Left lung (tissue), 4 donors: ENCODE measurements at regions not wholly inside any gene's neighbourhood (a gene's known extent, or its start where the extent isn't known, plus 50 kb on each side); places are given as distances from the start of the nearest gene placed in this dataset.

Source experiments
- ATAC-seq: fragments of 200-7000 bp; cut with Tn5 transposase; one replicate; pipeline ENCODE4 v1.9.1; 2020; ENCODE audit warnings: moderate library complexity
- DNase-seq, 4 donors: peaks; one replicate each; pipeline ENCODE4 v3.0.0-alpha.2; 2013 to 2020
- H3K27ac ChIP-seq, 2 donors: fragments of 200-600 bp; sonication (generic) in 1 of 2; one replicate each; pipeline versions ENCODE4 v1.5.0 to v1.8.0; 2020 to 2021
- H3K27me3 ChIP-seq, 2 donors: fragments of 200-600 bp; sonication (generic) in 1 of 2; one replicate each; pipeline versions ENCODE4 v1.5.0 to v1.8.0; 2020 to 2021
- H3K36me3 ChIP-seq, 2 donors: fragments of 200-600 bp; sonication (generic) in 1 of 2; one replicate each; pipeline versions ENCODE4 v1.5.0 to v1.8.0; 2020 to 2021
- H3K4me1 ChIP-seq, 2 donors: fragments of 200-600 bp; one replicate each; pipeline ENCODE4 v1.8.0; 2021
- H3K4me3 ChIP-seq, 2 donors: fragments of 200-600 bp; sonication (generic) in 1 of 2; one replicate each; pipeline versions ENCODE4 v1.5.0 to v1.8.0; 2020 to 2021; ENCODE audit warnings: mild to moderate bottlenecking in 1 of 2
- H3K9me3 ChIP-seq, 2 donors: fragments of 200-600 bp; sonication (generic) in 1 of 2; one replicate each; pipeline versions ENCODE4 v1.5.0 to v1.8.0; 2020 to 2021
- CTCF ChIP-seq, 2 donors: fragments of 200-600 bp; sonication (generic) in 1 of 2; IDR thresholded peaks; one replicate each; pipeline versions ENCODE4 v1.5.0 to v1.8.0; 2021; ENCODE audit warnings: antibody characterized with exemption in 2 of 2
- intact Hi-C, 2 donors: fragments of 100-400 bp; cut with DNase I; formaldehyde crosslinking; loops; one replicate each; pipeline versions ENCODE4 v1.11.2 to v1.14.2; 2022
- donor health status: DM: no; HTN: yes; CAD: no.
- donor health status: DM: no; HTN: no; CAD: no.

GRCh38 chr10:93143281-93143680 is 69.6 kb downstream of the CYP26A1 start:
- no peak overlapping the region for H3K4me3 ChIP-seq
- H3K4me1 ChIP-seq, result no peaks in the 10 kb centered on the region
- H3K9me3 ChIP-seq, result no peaks in the 10 kb centered on the region
- intact Hi-C loops, result no loop called here
- no peaks in the 10 kb centered on the region for H3K36me3 ChIP-seq
- H3K27me3 ChIP-seq, result peaks cover 0 to 5% of the 10 kb centered on the region in 2 donors
- H3K27ac ChIP-seq, result no peak overlapping the region
- DNase-seq, result no peak
- no peak for TF ChIP-seq CTCF (IDR thresholded peaks at IDR 0.05)
- ATAC-seq, result no peak

- H3K9me3 ChIP-seq, result no peaks in the 10 kb centered on the region
- TF ChIP-seq CTCF (IDR thresholded peaks at IDR 0.05), result no peak
- no peak for DNase-seq
- peaks cover 0 to 5% of the 10 kb centered on the region in 2 donors for H3K27me3 ChIP-seq
- H3K4me1 ChIP-seq, result no peaks in the 10 kb centered on the region
- H3K36me3 ChIP-seq, result no peaks in the 10 kb centered on the region
- no peak overlapping the region for H3K4me3 ChIP-seq
- ATAC-seq, result no peak
- intact Hi-C loops, result no loop called here
- H3K27ac ChIP-seq, result no peak overlapping the region
These were observed 72.6 kb downstream of the CYP26A1 start for GRCh38 chr10:93146336-93146735.

GRCh38 chr10:93147281-93147680 is 73.6 kb downstream of the CYP26A1 start:
- intact Hi-C loops, result no loop called here

GRCh38 chr10:93148476-93148875 is 74.8 kb downstream of the CYP26A1 start:
- TF ChIP-seq CTCF (IDR thresholded peaks at IDR 0.05), result no peak
- Histone ChIP-seq H3K4me1 (no peaks in the 10 kb centered on the region), H3K27me3 (no peaks in the 10 kb centered on the region), H3K4me3 (no peak overlapping the region), H3K27ac (no peak overlapping the region), H3K9me3 (peaks cover 0 to 4% of the 10 kb centered on the region in 2 donors), H3K36me3 (no peaks in the 10 kb centered on the region)
- intact Hi-C loops, result no loop called here
- DNase-seq (no peak), ATAC-seq (no peak)

More at GRCh38 chr10:93147281-93147680, 73.6 kb downstream of the CYP26A1 start:
- Histone ChIP-seq H3K9me3 (no peaks in the 10 kb centered on the region), H3K4me1 (no peaks in the 10 kb centered on the region), H3K27me3 (peaks cover 0 to 5% of the 10 kb centered on the region in 2 donors), H3K4me3 (no peak overlapping the region), H3K27ac (no peak overlapping the region), H3K36me3 (no peaks in the 10 kb centered on the region)
- TF ChIP-seq CTCF (IDR thresholded peaks at IDR 0.05), result no peak
- ATAC-seq, result no peak
- DNase-seq, result no peak

- no peak overlapping the region for H3K27ac ChIP-seq
- no peaks in the 10 kb centered on the region for H3K4me1 ChIP-seq
- ATAC-seq (no peak), DNase-seq (no peak)
- intact Hi-C loops, result no loop called here
- no peaks in the 10 kb centered on the region for H3K27me3 ChIP-seq
- no peaks in the 10 kb centered on the region for H3K36me3 ChIP-seq
- H3K9me3 ChIP-seq, result peaks cover 0 to 5% of the 10 kb centered on the region in 2 donors
- TF ChIP-seq CTCF (IDR thresholded peaks at IDR 0.05), result no peak
- no peak overlapping the region for H3K4me3 ChIP-seq
These were observed 76.1 kb downstream of the CYP26A1 start for GRCh38 chr10:93149761-93150160.
